Gastroesophageal sphincter (tissue), 4 donors: ENCODE measurements at regions not wholly inside any gene's neighbourhood (a gene's known extent, or its start where the extent isn't known, plus 50 kb on each side); places are given as distances from the start of the nearest gene placed in this dataset.

ENCODE experiments used
- ATAC-seq: fragments of 150-250 bp; one replicate; pipeline ENCODE4 v1.9.1; 2016; ENCODE audit warnings: mild to moderate bottlenecking, moderate library complexity
- H3K27ac ChIP-seq, 4 donors: fragments of 200-600 bp; sonication (generic) in 3 of 4; 1 replicate in 3 of 4; 2 replicates in 1 of 4; pipeline ENCODE4 v1.5.1; 2016 to 2019
- H3K27me3 ChIP-seq: fragments of 200-600 bp; sonication (generic); one replicate; pipeline ENCODE4 v1.5.1; 2019
- H3K36me3 ChIP-seq, 2 donors: fragments of 200-600 bp; sonication (generic); one replicate each; pipeline ENCODE4 v1.5.1; 2019; ENCODE audit warnings: control low read depth in 1 of 2
- H3K4me1 ChIP-seq, 3 donors: fragments of 200-600 bp; sonication (generic); 1 replicate in 2 of 3; 2 replicates in 1 of 3; pipeline ENCODE4 v1.5.1; 2016 to 2019; ENCODE audit warnings: control low read depth in 2 of 3
- H3K4me3 ChIP-seq, 2 donors: fragments of 200-600 bp; sonication (generic); one replicate each; pipeline ENCODE4 v1.5.1; 2019; ENCODE audit warnings: mild to moderate bottlenecking in 1 of 2, moderate library complexity in 1 of 2
- H3K9me3 ChIP-seq, 3 donors: fragments of 200-600 bp; sonication (generic); one replicate each; pipeline ENCODE4 v1.5.1; 2017 to 2019; ENCODE audit warnings: control low read depth in 2 of 3
- EP300 ChIP-seq: sonication (generic); formaldehyde crosslinking; IDR thresholded peaks from one replicate; pipeline ENCODE4 v1.6.1; 2017; ENCODE audit warnings: antibody characterized with exemption, mild to moderate bottlenecking
- POLR2A ChIP-seq, 2 donors: fragments of 450-650 bp; IDR thresholded peaks; one replicate each; pipeline ENCODE4 v1.6.1; 2017; ENCODE audit warnings: antibody characterized with exemption in 2 of 2, mild to moderate bottlenecking in 2 of 2, moderate library complexity in 1 of 2
- POLR2AphosphoS5 ChIP-seq: sonication (generic); formaldehyde crosslinking; IDR thresholded peaks from one replicate; pipeline ENCODE4 v1.6.1; 2017; ENCODE audit warnings: antibody characterized with exemption
- WGBS, 2 donors: methylation state at CpG; one replicate each; pipeline ENCODE4 v1.1.5; 2018; ENCODE audit warnings: low coverage in 1 of 2; 5-methylcytosine and 5-hydroxymethylcytosine counted together
- TF ChIP-seq, protein P1 (sequence below), 4 experiments: fragments of 200-600 bp in 2 of 4; fragments of 450-650 bp in 2 of 4; sonication (generic) in 1 of 4; IDR thresholded peaks; one replicate each; pipeline ENCODE4 v1.5.1; 2017 to 2019; ENCODE audit warnings: antibody characterized with exemption in 4 of 4, mild to moderate bottlenecking in 2 of 4, moderate library complexity in 2 of 4

DNA sequence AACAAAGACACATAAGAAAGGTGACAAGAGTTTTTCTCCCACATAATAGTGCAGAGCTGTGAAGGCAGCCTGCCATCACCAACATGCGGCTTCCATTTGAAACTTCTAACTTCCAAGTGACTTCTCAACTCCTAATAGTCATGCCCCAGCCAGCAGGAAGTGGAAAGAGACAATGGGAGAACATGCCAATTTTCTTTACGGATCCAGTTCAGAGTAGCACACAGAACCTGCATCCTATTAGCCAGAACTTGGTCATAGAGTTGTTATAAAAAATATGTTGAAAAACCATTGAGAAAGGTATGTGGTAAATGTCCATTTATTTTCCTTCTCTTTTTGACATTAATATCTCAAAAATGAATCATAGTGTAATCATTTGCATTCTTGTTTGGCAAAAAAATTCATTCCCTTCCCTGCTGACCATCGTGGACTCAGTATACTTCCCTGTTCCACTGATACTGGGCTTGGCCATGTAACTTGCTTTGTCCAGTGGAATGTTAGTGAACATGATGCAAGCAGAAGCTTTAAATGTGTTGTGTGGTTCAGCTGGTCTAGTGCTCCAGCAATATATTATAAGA is 197.4 kb downstream of the SEC16B start:
- no peak for ATAC-seq
- Histone ChIP-seq H3K4me3 (no peak overlapping the region), H3K9me3 (peaks cover 0 to 31% (median 0%) of the 10 kb centered on the region in 3 donors), H3K36me3 (no peaks in the 10 kb centered on the region), H3K27ac (no peak overlapping the region), H3K27me3 (peaks cover 6% of the 10 kb centered on the region), H3K4me1 (no peaks in the 10 kb centered on the region)
- TF ChIP-seq POLR2AphosphoS5 (no peak), POLR2A (IDR thresholded peaks at IDR 0.05) (no peak), EP300 (no peak)
- TF ChIP-seq, protein P1, sequence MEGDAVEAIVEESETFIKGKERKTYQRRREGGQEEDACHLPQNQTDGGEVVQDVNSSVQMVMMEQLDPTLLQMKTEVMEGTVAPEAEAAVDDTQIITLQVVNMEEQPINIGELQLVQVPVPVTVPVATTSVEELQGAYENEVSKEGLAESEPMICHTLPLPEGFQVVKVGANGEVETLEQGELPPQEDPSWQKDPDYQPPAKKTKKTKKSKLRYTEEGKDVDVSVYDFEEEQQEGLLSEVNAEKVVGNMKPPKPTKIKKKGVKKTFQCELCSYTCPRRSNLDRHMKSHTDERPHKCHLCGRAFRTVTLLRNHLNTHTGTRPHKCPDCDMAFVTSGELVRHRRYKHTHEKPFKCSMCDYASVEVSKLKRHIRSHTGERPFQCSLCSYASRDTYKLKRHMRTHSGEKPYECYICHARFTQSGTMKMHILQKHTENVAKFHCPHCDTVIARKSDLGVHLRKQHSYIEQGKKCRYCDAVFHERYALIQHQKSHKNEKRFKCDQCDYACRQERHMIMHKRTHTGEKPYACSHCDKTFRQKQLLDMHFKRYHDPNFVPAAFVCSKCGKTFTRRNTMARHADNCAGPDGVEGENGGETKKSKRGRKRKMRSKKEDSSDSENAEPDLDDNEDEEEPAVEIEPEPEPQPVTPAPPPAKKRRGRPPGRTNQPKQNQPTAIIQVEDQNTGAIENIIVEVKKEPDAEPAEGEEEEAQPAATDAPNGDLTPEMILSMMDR (IDR thresholded peaks at IDR 0.05): no peak
- WGBS, 2 donors: 55 to 67% methylated on average over 3 of the region's 3 CpGs

DNA sequence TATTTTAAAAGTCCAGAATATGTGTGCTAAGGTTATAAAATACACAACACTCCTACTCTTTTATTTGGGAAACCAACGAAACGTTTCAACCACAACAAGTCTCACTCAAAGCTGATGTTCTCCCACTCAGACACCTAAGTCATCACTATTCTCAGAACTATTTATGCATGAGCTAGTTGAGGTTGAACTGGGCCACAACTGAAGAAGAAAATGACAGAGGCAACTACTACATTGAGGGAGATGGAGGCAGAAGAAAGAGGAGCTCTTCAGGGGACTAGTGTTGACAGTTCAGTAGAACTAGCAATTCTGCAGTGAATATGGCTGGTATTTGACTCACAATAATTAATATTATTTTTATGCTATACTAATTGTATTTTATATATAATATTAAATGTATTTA is 198.2 kb downstream of the SEC16B start:
- H3K4me3 ChIP-seq: no peak overlapping the region
- H3K36me3 ChIP-seq: no peaks in the 10 kb centered on the region
- peaks cover 0 to 31% (median 0%) of the 10 kb centered on the region in 3 donors for H3K9me3 ChIP-seq
- WGBS, 2 donors: 54 to 85% methylated on average over 2 of the region's 2 CpGs
- no peak overlapping the region for H3K27ac ChIP-seq
- no peaks in the 10 kb centered on the region for H3K4me1 ChIP-seq
- peaks cover 6% of the 10 kb centered on the region for H3K27me3 ChIP-seq
- TF ChIP-seq, protein P1 (IDR thresholded peaks at IDR 0.05): no peak
- no peak for TF ChIP-seq EP300
- no peak for TF ChIP-seq POLR2A (IDR thresholded peaks at IDR 0.05)
- TF ChIP-seq POLR2AphosphoS5: no peak
- no peak for ATAC-seq

DNA sequence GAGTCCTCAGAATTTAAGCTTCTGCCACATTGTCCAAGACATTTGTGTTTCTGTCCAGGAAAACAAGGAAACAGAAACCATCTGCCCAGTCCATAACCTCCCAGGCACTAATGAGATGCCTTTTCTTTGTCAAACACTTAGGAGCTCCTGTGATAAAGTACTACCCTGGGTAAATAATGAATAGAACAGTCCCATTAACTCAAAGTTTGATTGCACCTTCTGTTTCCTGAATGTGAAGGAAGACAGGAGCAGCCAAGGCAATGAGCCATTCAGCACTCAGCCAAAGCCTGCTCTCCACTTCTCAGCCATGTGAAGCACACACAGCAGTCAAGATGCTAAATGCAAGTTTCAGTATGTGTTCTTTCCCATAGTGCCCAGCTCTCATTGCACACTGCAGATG is 199.8 kb downstream of the SEC16B start:
- no peaks in the 10 kb centered on the region for H3K27me3 ChIP-seq
- H3K36me3 ChIP-seq: no peaks in the 10 kb centered on the region
- no peak overlapping the region for H3K27ac ChIP-seq
- ATAC-seq: no peak
- H3K9me3 ChIP-seq: peaks cover 0 to 28% (median 0%) of the 10 kb centered on the region in 3 donors
- TF ChIP-seq POLR2A (IDR thresholded peaks at IDR 0.05): no peak
- no peak overlapping the region for H3K4me3 ChIP-seq
- H3K4me1 ChIP-seq: no peaks in the 10 kb centered on the region

DNA sequence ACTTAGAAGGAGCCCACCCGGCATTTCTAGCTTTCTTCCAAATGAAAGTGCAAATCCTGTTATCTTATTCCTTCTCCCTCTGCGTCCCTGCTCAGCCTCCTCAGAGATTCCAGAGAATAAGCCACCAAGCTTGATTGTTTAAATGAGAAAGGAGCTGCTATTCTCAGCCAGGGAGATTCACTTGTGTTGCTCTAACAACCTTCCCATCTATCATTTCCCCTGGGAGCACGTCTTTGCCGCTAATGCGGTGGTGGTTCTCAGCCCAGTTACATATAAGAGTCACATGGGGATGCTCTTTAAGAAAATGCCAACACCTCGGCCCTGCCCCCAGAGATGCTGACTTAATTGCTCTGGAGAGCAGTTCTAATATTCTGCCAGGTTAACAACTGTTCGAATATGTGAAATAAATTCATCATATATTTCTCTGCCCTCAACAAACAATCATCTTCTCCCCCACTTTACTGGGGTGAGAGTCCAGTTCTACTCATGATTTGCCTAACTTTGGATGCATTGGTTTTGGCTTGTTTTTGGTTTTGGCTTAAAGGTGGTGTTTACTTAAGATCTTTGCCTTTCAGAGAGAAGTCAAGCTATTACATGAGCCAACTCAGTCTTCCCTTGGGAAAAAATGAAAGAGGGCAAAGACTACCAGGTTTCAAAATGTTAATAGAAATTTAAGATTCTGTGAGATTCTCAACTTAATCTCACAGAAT is 213.9 kb downstream of the SEC16B start:
- no peak for ATAC-seq
- TF ChIP-seq POLR2A (IDR thresholded peaks at IDR 0.05) (no peak), POLR2AphosphoS5 (no peak), EP300 (no peak)
- TF ChIP-seq, protein P1 (IDR thresholded peaks at IDR 0.05): no peak
- no peaks in the 10 kb centered on the region for H3K4me1 ChIP-seq
- H3K9me3 ChIP-seq: peaks cover 0 to 17% (median 0%) of the 10 kb centered on the region in 3 donors
- no peak overlapping the region for H3K4me3 ChIP-seq
- H3K27ac ChIP-seq: no peak overlapping the region
- 34 to 44% methylated on average over 4 to 7 of the region's 7 CpGs for WGBS, 2 donors
- H3K36me3 ChIP-seq: no peaks in the 10 kb centered on the region
- peaks cover 6% of the 10 kb centered on the region for H3K27me3 ChIP-seq

DNA sequence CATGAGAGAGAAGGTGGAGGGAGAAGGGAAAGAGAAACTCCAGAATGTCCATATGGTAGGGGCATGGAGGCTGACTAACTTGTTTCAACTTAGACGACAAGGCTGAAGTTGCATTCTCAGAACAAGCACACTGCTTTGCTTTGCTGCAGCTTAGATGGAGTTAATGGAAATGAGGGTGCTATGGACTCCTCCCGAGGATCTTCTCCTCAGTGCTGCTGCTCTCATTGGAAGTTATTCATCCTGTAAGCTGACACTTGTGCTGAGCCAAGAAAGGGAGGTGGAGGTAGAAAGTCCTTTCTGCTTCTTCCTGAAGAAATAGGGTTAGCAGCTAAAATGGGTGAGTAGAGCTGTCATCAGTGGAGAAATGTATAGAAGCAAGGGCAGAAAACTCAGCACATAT is 215.3 kb downstream of the SEC16B start:
- 44 to 57% methylated on average over 2 of the region's 2 CpGs for WGBS, 2 donors
- peaks cover 6% of the 10 kb centered on the region for H3K27me3 ChIP-seq
- H3K36me3 ChIP-seq: no peaks in the 10 kb centered on the region
- no peak overlapping the region for H3K27ac ChIP-seq
- H3K4me3 ChIP-seq: no peak overlapping the region
- ATAC-seq: no peak
- no peaks in the 10 kb centered on the region for H3K4me1 ChIP-seq
- TF ChIP-seq, protein P1 (IDR thresholded peaks at IDR 0.05): no peak
- no peak for TF ChIP-seq POLR2AphosphoS5
- no peak for TF ChIP-seq EP300
- TF ChIP-seq POLR2A (IDR thresholded peaks at IDR 0.05): no peak
- peaks cover 0 to 12% (median 0%) of the 10 kb centered on the region in 3 donors for H3K9me3 ChIP-seq
